Dermis microvascular lymphatic vessel endothelial cell (primary cell): ENCODE measurements at regions not wholly inside any gene's neighbourhood (a gene's known extent, or its start where the extent isn't known, plus 50 kb on each side); places are given as distances from the start of the nearest gene placed in this dataset.

Experiments used
- DNase-seq, 2 donors: peaks; one replicate each; pipeline versions ENCODE4 v3.0.0 to v3.0.0-alpha.2; 2010; ENCODE audit warnings: low read depth in 2 of 2

DNA sequence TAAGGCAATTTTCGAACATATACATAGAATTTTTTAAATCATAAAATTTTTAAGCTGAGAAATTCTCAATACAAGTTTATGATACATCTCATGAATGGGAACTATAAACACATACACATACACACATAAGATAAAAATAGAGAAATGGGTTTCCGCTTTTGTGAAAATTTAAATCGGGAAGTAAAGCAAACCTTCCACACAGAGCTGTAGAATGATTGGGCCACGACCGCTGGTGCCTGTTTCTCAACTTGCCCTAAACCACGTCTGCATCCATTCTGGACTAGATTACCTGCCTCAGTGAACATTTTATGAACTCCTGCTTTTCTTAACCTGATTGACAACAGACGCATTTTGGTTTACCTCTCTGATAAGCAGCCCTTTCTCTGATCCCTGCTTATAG is 264.4 kb downstream of the SKAP2 start:
- no peak for DNase-seq

DNA sequence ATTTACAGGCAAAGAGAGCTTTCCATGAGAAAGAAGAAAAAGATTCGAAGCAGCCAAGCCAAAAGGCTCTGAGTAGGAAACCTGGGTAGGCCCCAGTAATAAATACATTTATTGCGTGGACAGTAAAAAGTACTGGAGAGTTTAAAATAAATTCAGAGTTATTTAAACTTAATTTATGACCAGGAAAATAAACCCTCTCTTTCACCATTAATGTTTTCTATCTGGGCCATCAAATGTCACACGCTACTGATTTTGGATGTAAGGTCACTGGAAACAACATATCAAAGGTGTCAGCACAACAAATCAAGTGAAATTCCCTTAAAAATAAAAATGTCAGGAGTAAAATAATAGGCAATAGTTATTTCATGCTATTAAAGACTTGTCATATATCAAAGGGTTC is 264.0 kb downstream of the SKAP2 start:
- no peak for DNase-seq

DNA sequence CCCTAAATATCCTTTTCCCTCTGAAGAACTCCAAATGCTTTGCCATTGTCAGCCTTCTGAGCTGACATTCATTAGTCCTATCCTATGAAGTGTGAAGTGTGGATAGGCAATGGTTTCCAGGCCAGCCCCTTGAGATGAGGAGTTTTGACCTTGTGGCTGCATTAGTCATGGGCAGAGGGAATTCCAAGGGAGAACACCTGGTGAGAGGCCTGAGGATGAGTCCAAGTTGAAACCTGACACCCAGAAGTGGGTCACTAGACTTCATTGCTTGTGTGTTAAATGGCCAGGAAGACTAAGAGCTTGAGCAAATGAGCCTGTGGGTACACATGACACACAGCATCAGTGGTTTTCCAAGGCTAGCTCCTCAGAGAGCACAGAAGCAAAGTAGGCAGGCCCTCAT is 260.8 kb downstream of the SKAP2 start:
- no peak for DNase-seq

GRCh38 chr7:26608402-26608801 is 256.0 kb downstream of the SKAP2 start:
- DNase-seq: no peak

DNA sequence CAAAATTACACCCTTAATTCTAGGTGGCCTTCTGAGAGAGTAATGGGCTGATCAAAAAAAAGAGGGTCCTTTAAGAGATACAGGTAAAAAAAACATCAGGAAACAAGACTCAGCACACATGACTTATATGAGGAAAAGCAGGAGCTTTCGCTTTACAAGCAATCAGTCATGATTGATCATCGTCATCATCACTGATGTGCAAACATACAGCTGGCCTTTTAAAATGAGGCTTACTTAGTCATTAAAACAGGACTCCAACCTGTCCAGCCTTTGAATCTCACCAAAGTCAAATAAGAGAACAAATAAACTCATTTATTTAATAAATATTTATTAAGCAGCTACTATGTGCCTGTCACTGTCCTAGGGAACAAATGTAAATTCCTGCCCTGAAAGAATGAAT is 255.3 kb downstream of the SKAP2 start:
- no peak for DNase-seq

DNA sequence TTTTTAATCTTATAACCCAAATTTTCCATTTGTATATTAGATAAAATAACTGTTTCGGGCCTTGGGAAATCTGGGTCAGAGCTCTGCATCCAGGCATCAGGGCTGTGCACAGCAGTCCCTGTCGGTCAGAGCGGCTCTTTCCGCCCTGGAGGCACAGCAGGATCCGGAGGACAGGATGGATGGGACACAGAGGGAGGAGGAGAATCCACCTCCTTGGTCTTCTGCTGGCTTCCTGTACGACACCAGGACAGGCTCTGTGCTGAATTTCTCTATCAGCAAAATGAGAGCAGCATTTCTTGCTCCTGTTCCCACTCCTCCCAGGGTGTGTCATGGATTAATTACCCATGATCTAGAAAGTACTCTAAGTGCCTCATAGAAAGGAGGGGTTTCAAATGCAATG is 254.9 kb downstream of the SKAP2 start:
- no peak for DNase-seq

DNA sequence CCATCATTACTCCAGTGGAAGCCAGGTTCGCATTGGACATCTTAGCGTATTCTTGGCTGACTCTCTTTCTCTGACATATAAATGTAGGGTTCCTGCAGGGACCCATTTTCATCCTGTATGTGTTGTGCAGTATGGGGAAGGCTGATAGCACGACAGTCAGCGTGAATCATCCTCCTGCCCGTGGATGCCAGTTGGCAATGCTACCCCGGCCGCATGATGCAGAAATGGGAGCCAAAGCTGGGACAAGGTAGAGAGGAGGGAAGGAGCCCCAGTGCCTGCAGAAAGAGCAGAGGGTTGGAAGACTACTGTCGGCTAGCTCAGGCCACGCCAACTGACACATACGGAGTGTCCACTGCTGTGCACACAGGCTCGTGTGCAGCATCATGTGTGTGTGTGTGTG is 251.6 kb downstream of the SKAP2 start:
- no peak for DNase-seq

DNA sequence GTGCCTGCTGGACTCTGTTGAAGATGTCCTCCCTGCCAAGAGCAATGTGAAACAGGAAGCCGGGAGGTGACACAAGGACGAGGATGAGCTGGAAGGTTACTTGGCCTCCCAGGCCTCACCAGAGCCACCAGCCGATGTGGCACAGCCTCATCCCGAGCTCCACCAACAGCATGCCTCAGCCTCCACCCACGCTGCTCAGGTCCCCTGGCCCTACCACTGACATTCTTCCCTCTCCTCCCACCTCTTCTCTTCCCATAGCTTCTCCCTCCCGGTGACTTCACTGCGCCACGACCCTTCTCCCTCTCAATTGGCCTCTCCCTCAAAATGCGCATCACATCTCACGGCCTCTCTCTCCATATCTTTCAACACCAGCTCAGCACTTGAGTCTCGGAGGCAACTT is 249.9 kb downstream of the SKAP2 start:
- no peak for DNase-seq

DNA sequence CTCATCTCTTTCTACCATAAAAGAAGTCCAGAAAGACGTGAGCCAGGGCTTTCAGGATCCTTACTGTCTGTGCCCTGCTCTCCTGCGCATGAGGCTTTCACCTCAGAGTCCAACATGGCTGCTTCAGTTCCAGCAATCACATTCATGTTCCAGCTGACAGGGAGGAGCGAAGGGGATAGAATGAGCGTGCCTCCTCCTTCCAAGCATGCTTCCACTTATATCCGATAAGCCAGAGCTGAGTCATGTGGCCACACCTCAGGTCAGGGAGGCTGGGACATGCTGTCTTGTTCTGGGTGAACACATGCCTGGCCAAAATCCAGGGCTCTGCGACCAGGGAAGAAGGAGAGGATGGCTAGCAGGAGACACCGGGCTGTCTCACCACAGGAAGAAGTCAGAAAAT is 248.2 kb downstream of the SKAP2 start:
- no peak for DNase-seq

DNA sequence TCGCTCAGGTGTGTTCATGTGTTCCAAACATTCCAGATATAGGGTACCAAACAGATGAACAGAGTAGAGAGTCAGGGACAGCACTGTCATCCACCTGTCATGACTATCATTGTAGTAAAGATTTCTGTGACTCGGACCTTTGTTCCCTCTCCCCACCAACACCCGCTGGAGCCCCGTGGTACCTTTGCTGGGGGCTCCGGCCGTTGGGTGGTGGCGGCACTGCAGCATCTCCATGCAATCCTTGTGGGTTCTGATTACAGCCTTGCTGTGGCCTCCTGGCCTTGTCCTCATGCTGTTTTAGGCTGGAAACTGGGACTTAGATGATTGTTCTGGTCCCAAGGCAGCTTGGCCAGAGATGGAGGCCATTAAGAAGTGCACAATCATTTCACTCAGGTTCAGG is 247.3 kb downstream of the SKAP2 start:
- DNase-seq: no peak
